HL-60 (cell line): ENCODE measurements at regions not wholly inside any gene's neighbourhood (a gene's known extent, or its start where the extent isn't known, plus 50 kb on each side); places are given as distances from the start of the nearest gene placed in this dataset.

Experiments used
- DNase-seq, 2 experiments: peaks; one replicate each; pipeline ENCODE4 v3.0.0-alpha.2; 2010 to 2020; ENCODE audit warnings: low read depth in 1 of 2, low spot score in 1 of 2
- H3K27ac ChIP-seq: fragments of 250-450 bp; sonication (Bioruptor Pico); replicated peaks from 2 replicates; pipeline ENCODE4 v1.5.1; 2020; ENCODE audit warnings: mild to moderate bottlenecking, moderate library complexity
- H3K27me3 ChIP-seq: fragments of 250-450 bp; sonication (Bioruptor Pico); 2 replicates; pipeline ENCODE4 v1.5.1; 2021; ENCODE audit warnings: mild to moderate bottlenecking, moderate library complexity; ENCODE audit not compliant: insufficient read depth, poor library complexity, severe bottlenecking
- H3K4me3 ChIP-seq: replicated peaks from 2 replicates; pipeline ENCODE4 v1.5.1; 2011; ENCODE audit warnings: mild to moderate bottlenecking, control low read depth, low read length; ENCODE audit not compliant: insufficient read depth
- CTCF ChIP-seq: IDR thresholded peaks from one replicate; pipeline ENCODE4 v1.5.1; 2011; ENCODE audit warnings: low read length, control low read depth, inconsistent platforms; ENCODE audit not compliant: insufficient read depth
- GABPA ChIP-seq: IDR thresholded peaks from 2 replicates; pipeline ENCODE4 v1.6.1; 2012; ENCODE audit warnings: low read depth
- POLR2AphosphoS5 ChIP-seq: IDR thresholded peaks from 2 replicates; pipeline ENCODE4 v1.6.1; 2012; ENCODE audit warnings: low read depth
- REST ChIP-seq: IDR thresholded peaks from 2 replicates; pipeline ENCODE4 v1.6.1; 2012; ENCODE audit warnings: low read depth; ENCODE audit not compliant: insufficient replicate concordance
- SPI1 ChIP-seq: IDR thresholded peaks from 2 replicates; pipeline ENCODE4 v1.6.1; 2012; ENCODE audit warnings: low read depth, mild to moderate bottlenecking, borderline replicate concordance

GRCh38 chr1:30645807-30646206 lies 77.6 kb downstream of the MATN1 start:
- no peaks in the 10 kb centered on the region for H3K27me3 ChIP-seq
- H3K4me3 ChIP-seq = no peak overlapping the region
- no peak overlapping the region for H3K27ac ChIP-seq
- no peak for DNase-seq
- TF ChIP-seq POLR2AphosphoS5 = no peak
- no peak for TF ChIP-seq SPI1
- no peak for TF ChIP-seq CTCF
- TF ChIP-seq GABPA = no peak
- TF ChIP-seq REST = no peak

GRCh38 chr1:30642391-30643120 lies 80.8 kb downstream of the MATN1 start:
- TF ChIP-seq SPI1 (no peak), GABPA (no peak)
- H3K27me3 ChIP-seq = no peaks in the 10 kb centered on the region
- DNase-seq = no peak

GRCh38 chr1:30641572-30642353 lies 81.6 kb downstream of the MATN1 start:
- no peak for TF ChIP-seq CTCF
- no peak for TF ChIP-seq REST
- no peak for TF ChIP-seq GABPA
- no peak for TF ChIP-seq SPI1
- no peak for TF ChIP-seq POLR2AphosphoS5
- no peaks in the 10 kb centered on the region for H3K27me3 ChIP-seq
- no peak for DNase-seq

More at GRCh38 chr1:30642391-30643120, 80.8 kb downstream of the MATN1 start:
- Histone ChIP-seq H3K27ac (no peak overlapping the region), H3K4me3 (no peak overlapping the region)

DNA sequence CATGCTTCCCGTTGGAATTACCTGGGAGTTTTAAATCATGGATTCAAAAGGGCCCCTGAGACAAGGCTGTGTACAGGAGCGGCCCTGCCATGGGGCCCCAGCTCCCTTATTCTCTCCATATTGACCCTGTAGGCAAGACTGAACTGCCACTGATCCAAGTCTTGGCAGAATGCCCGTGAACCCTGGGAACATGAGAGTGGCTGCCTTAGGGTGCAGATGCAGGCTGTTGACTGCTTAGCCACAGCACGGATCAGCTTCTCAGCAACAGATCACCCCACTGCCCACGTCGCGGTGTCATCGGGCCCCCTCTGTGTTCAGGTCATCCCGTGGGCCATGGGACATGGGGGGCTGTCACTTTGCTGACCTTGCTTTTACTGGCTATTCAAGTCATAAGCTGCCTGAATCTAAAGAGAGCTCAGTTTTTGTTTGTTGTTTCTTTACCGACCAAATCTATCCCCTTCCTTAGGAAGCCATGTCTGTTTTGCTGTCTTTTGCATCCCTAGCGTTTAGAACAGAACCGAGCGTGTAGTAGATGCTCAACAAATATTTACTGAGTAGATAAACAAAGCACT lies 83.4 kb downstream of the MATN1 start:
- TF ChIP-seq POLR2AphosphoS5 (no peak), REST (no peak), SPI1 (no peak), GABPA (no peak), CTCF (no peak)
- no peak for DNase-seq
- Histone ChIP-seq H3K4me3 (no peak overlapping the region), H3K27me3 (no peaks in the 10 kb centered on the region), H3K27ac (no peak overlapping the region)

More at GRCh38 chr1:30641572-30642353, 81.6 kb downstream of the MATN1 start:
- Histone ChIP-seq H3K27ac (no peak overlapping the region), H3K4me3 (no peak overlapping the region)
